ENCODE measurements at regions not wholly inside any gene's neighbourhood (a gene's known extent, or its start where the extent isn't known, plus 50 kb on each side); places are given as distances from the start of the nearest gene placed in this dataset.
A peak's percentile ranks its signal among the peaks of the same experiment; 100 is the strongest.

DNA sequence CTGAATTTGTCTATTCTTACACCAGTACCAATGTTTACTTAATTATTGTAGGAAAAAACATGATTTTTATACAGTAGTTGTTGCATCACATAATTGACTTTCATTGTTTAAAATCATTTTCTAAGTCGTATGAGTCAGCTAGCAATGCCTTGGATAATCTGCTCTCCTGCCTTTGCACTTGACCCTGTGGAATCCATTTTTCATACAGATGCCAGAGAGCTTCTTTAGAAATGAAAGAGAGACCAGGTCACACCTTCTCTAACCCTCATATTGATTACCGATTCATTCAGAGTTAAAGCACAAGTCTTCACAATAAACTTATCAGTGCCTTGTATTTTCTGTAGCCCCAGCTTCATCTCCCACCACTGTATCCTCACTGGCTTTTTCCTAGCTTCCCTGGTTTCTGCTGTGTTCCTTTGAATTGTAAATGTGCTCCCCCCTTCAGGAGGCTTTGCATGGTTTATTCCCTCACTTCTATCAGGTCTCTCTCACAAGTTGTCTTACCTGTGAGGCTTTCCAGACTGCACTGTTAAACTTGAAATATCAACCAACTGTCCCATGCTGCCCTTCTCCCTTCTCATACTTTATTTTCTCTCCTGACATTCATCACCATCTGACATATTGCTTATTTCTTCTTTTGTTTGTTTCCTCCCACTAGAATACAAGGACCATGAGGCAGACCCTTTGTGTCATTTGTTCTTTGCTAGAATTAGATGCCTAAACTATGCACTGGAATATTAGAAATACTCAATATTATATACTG, 662.0 kb upstream of the GBE1 start:
- H3K4me3 ChIP-seq (ENCODE audit: low read depth, low read length) = no peak overlapping the region
- TF ChIP-seq, protein P1, sequence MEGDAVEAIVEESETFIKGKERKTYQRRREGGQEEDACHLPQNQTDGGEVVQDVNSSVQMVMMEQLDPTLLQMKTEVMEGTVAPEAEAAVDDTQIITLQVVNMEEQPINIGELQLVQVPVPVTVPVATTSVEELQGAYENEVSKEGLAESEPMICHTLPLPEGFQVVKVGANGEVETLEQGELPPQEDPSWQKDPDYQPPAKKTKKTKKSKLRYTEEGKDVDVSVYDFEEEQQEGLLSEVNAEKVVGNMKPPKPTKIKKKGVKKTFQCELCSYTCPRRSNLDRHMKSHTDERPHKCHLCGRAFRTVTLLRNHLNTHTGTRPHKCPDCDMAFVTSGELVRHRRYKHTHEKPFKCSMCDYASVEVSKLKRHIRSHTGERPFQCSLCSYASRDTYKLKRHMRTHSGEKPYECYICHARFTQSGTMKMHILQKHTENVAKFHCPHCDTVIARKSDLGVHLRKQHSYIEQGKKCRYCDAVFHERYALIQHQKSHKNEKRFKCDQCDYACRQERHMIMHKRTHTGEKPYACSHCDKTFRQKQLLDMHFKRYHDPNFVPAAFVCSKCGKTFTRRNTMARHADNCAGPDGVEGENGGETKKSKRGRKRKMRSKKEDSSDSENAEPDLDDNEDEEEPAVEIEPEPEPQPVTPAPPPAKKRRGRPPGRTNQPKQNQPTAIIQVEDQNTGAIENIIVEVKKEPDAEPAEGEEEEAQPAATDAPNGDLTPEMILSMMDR (IDR thresholded peaks at IDR 0.05; ENCODE audit: control insufficient read depth, extremely low read depth, insufficient read depth) = no peak
- no peak for DNase-seq (ENCODE audit: low read depth)

- no peak for DNase-seq (ENCODE audit: low read depth)
- no peak overlapping the region for H3K4me3 ChIP-seq (ENCODE audit: low read depth, low read length)
- TF ChIP-seq, protein P1 (IDR thresholded peaks at IDR 0.05; ENCODE audit: control insufficient read depth, extremely low read depth, insufficient read depth) = no peak
Observed at GRCh38 chr3:82416830-82417229, 655.4 kb upstream of the GBE1 start.

GRCh38 chr3:82416349-82416748, 654.9 kb upstream of the GBE1 start:
- no peak for DNase-seq (ENCODE audit: low read depth)
- TF ChIP-seq, protein P1 (IDR thresholded peaks at IDR 0.05; ENCODE audit: control insufficient read depth, extremely low read depth, insufficient read depth) = no peak
- H3K4me3 ChIP-seq (ENCODE audit: low read depth, low read length) = no peak overlapping the region

GRCh38 chr3:82413171-82413570, 651.7 kb upstream of the GBE1 start:
- TF ChIP-seq, protein P1 (IDR thresholded peaks at IDR 0.05; ENCODE audit: control insufficient read depth, extremely low read depth, insufficient read depth) = no peak
- no peak for DNase-seq (ENCODE audit: low read depth)
- H3K4me3 ChIP-seq (ENCODE audit: low read depth, low read length) = no peak overlapping the region

- DNase-seq (ENCODE audit: low read depth) = no peak
- H3K4me3 ChIP-seq (ENCODE audit: low read depth, low read length) = no peak overlapping the region
Observed at GRCh38 chr3:82410366-82410765, 648.9 kb upstream of the GBE1 start.

GRCh38 chr3:82409842-82410241, 648.4 kb upstream of the GBE1 start:
- no peak for DNase-seq (ENCODE audit: low read depth)
- TF ChIP-seq, protein P1 (IDR thresholded peaks at IDR 0.05; ENCODE audit: control insufficient read depth, extremely low read depth, insufficient read depth) = no peak
- H3K4me3 ChIP-seq (ENCODE audit: low read depth, low read length) = no peak overlapping the region

More at GRCh38 chr3:82410366-82410765, 648.9 kb upstream of the GBE1 start:
- TF ChIP-seq, protein P1 (IDR thresholded peaks at IDR 0.05; ENCODE audit: control insufficient read depth, extremely low read depth, insufficient read depth) = peak; percentile 49
